Cardiac muscle cell (in vitro differentiated cells and primary cell): ENCODE measurements at regions not wholly inside any gene's neighbourhood (a gene's known extent, or its start where the extent isn't known, plus 50 kb on each side); places are given as distances from the start of the nearest gene placed in this dataset.
"Not testable (repeated sequence)": the region's sequence is repeated elsewhere in the genome, so short reads cannot be mapped to it uniquely, and the experiment has no call there.

Experiments used
- DNase-seq, 2 donors: peaks; one replicate each; pipeline versions ENCODE4 v3.0.0 to v3.0.0-alpha.2; 2010 to 2017; ENCODE audit warnings: low read depth in 1 of 2, low spot score in 1 of 2
- H3K27ac ChIP-seq: fragments of 200-600 bp; sonication (generic); 2 replicates; pipeline ENCODE4 v1.5.1; 2016
- H3K27me3 ChIP-seq: fragments of 200-600 bp; sonication (generic); 2 replicates; pipeline ENCODE4 v1.6.0; 2016; ENCODE audit warnings: control low read depth
- H3K36me3 ChIP-seq: fragments of 200-600 bp; sonication (generic); 2 replicates; pipeline ENCODE4 v1.5.1; 2016; ENCODE audit warnings: control low read depth
- H3K4me1 ChIP-seq: fragments of 200-600 bp; sonication (generic); 2 replicates; pipeline ENCODE4 v1.8.1; 2017; ENCODE audit warnings: low read depth, mild to moderate bottlenecking, mixed run types
- H3K4me3 ChIP-seq: fragments of 200-600 bp; sonication (generic); 2 replicates; pipeline ENCODE4 v1.5.1; 2016; ENCODE audit warnings: mild to moderate bottlenecking
- H3K9me3 ChIP-seq: fragments of 200-600 bp; sonication (generic); 2 replicates; pipeline ENCODE4 v1.5.1; 2017; ENCODE audit warnings: low read depth, mild to moderate bottlenecking, control low read depth
- TF ChIP-seq, protein P1 (sequence below): IDR thresholded peaks from 2 replicates; pipeline ENCODE4 v1.5.1; 2012; ENCODE audit warnings: low read depth, mild to moderate bottlenecking, low read length

- H3K4me1 ChIP-seq: no peaks in the 10 kb centered on the region
- TF ChIP-seq, protein P1, sequence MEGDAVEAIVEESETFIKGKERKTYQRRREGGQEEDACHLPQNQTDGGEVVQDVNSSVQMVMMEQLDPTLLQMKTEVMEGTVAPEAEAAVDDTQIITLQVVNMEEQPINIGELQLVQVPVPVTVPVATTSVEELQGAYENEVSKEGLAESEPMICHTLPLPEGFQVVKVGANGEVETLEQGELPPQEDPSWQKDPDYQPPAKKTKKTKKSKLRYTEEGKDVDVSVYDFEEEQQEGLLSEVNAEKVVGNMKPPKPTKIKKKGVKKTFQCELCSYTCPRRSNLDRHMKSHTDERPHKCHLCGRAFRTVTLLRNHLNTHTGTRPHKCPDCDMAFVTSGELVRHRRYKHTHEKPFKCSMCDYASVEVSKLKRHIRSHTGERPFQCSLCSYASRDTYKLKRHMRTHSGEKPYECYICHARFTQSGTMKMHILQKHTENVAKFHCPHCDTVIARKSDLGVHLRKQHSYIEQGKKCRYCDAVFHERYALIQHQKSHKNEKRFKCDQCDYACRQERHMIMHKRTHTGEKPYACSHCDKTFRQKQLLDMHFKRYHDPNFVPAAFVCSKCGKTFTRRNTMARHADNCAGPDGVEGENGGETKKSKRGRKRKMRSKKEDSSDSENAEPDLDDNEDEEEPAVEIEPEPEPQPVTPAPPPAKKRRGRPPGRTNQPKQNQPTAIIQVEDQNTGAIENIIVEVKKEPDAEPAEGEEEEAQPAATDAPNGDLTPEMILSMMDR: no peak
- no peaks in the 10 kb centered on the region for H3K36me3 ChIP-seq
- DNase-seq: no peak
- H3K4me3 ChIP-seq: no peak overlapping the region
- H3K27me3 ChIP-seq: no peaks in the 10 kb centered on the region
- H3K9me3 ChIP-seq: no peaks in the 10 kb centered on the region
- no peak overlapping the region for H3K27ac ChIP-seq
These were observed 147.4 kb downstream of the TXNL1 start for GRCh38 chr18:56490942-56491341.

DNA sequence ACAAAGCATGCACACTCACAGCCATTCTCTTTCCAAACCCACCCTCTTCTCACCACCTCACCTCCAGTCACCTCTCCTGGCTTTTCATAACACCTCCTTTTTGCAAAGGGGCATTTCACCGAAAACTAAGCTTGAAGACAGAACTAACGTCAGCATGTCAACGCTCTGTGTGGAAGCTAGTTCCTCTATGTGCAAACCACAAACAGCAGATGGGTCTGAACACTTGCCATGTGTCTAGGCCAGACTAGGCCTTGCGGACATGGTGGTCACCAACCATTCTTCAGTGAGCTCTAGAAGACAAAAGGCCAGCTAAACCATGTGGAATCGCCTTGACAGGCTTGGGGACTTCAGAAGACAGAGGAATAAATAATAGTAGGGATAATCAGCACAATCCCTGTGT lies 148.5 kb downstream of the TXNL1 start:
- no peak for DNase-seq
- no peaks in the 10 kb centered on the region for H3K27me3 ChIP-seq
- H3K4me1 ChIP-seq: no peaks in the 10 kb centered on the region
- H3K9me3 ChIP-seq: no peaks in the 10 kb centered on the region
- no peak overlapping the region for H3K27ac ChIP-seq
- H3K4me3 ChIP-seq: no peak overlapping the region
- H3K36me3 ChIP-seq: no peaks in the 10 kb centered on the region
- TF ChIP-seq, protein P1: no peak

DNA sequence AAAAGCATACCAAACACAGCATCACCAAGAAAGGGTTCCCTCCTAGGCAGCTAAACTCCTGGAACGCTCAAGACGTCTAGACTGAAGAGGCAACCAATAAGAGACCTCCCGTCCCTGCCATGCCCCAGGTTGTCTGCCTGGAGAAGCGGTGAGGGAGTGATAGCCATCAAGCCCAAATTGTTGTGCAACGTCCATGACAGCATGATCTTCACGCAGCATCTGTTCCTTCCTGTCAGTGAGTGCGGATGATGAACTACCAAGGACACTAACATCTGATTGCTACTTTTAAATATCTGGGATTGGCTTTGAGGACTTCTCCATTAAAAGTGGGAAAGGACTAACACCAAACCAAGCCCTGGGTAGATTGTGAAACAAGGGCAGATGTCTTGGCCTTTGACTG lies 149.7 kb downstream of the TXNL1 start:
- DNase-seq: no peak
- Histone ChIP-seq H3K9me3 (no peaks in the 10 kb centered on the region), H3K4me3 (no peak overlapping the region), H3K27me3 (no peaks in the 10 kb centered on the region), H3K36me3 (no peaks in the 10 kb centered on the region), H3K27ac (no peak overlapping the region), H3K4me1 (no peaks in the 10 kb centered on the region)
- TF ChIP-seq, protein P1: no peak

GRCh38 chr18:56487801-56488200 lies 150.6 kb downstream of the TXNL1 start:
- peak in 1 of 2 donors; percentile 9 for DNase-seq
- Histone ChIP-seq H3K4me1 (no peaks in the 10 kb centered on the region), H3K36me3 (no peaks in the 10 kb centered on the region), H3K27me3 (no peaks in the 10 kb centered on the region), H3K27ac (no peak overlapping the region), H3K9me3 (no peaks in the 10 kb centered on the region), H3K4me3 (no peak overlapping the region)
- TF ChIP-seq, protein P1: no peak

DNA sequence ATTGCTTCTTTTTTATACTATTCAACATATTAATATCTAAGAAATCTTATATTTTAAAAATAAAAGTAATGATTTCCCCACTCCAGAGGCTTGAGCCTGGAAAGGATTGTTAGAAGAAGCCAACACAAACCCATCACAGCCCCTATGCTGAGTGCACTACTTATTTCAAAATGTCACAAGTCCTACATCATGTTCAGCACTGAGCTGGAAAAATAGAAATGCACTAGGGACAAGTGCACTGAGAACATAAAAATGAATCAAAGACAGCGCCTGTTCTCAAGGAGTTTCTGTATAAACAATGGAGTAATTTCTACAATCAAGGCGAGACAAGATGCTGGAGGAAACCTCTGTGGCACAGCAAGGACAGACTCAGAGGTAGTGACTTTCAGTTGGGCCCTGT lies 155.0 kb downstream of the TXNL1 start:
- Histone ChIP-seq H3K4me1 (no peaks in the 10 kb centered on the region), H3K36me3 (no peaks in the 10 kb centered on the region), H3K9me3 (no peaks in the 10 kb centered on the region), H3K27me3 (no peaks in the 10 kb centered on the region), H3K27ac (no peak overlapping the region), H3K4me3 (no peak overlapping the region)
- TF ChIP-seq, protein P1: no peak
- DNase-seq: no peak

DNA sequence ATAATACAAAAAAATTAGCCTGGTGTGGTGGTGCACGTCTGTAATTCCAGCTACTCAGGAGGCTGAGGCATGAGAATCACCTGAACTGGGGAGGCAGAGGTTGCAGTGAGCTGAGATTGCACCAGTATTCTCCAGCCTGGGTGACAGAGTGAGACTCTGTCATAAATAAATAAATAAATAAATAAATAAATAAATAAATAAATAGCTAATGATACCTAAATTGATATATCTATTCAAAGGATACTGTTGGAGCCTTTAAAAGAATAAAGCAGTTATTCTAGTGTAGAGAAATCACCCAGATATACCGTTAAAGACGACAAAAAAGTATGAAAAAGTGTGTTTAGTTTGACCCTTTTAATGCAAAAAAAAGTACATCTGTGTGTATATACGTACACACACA lies 155.6 kb downstream of the TXNL1 start:
- not testable (repeated sequence) for H3K9me3 ChIP-seq, H3K4me1 ChIP-seq, H3K27ac ChIP-seq, DNase-seq, H3K36me3 ChIP-seq, H3K4me3 ChIP-seq, H3K27me3 ChIP-seq
